ENCODE measurements at regions not wholly inside any gene's neighbourhood (a gene's known extent, or its start where the extent isn't known, plus 50 kb on each side); places are given as distances from the start of the nearest gene placed in this dataset.

- TF ChIP-seq ELF1 (IDR thresholded peaks at IDR 0.05; ENCODE audit: borderline replicate concordance, low read depth) (no peak), POLR2AphosphoS5 (IDR thresholded peaks at IDR 0.05; ENCODE audit: low read depth, low read length) (no peak), CEBPB (IDR thresholded peaks at IDR 0.05; ENCODE audit: low read depth) (no peak)
Measured at GRCh38 chr18:27564066-27564465, 379.0 kb upstream of the CHST9 start (continued).

- CTCF ChIA-PET, result no interaction called here
- BruUV-seq (replicated peaks), result no TSS peak
Measured at GRCh38 chr18:27558388-27559155, 373.5 kb upstream of the CHST9 start.

More at GRCh38 chr18:27558388-27559155, 373.5 kb upstream of the CHST9 start:
- no peaks in the 10 kb centered on the region for H3K27me3 ChIP-seq (ENCODE audit: insufficient read depth, low read length)
- ChIA-PET POLR2A (no interaction called here), RAD21 (ENCODE audit: low non-redundant PET in 1 of 2, low total read pairs in 2 of 2, uncharacterized antibody in 2 of 2, unreplicated experiment in 2 of 2) (no interaction called here)
- TF ChIP-seq ZFX (IDR thresholded peaks at IDR 0.05) (no peak), CTCF (IDR thresholded peaks at IDR 0.05 in 2 of 3, conservative IDR thresholded peaks at IDR 0.05 in 1 of 3; ENCODE audit: borderline replicate concordance in 1 of 3, insufficient read depth in 1 of 3, low read depth in 2 of 3, low read length in 2 of 3) (no peak), SRF (IDR thresholded peaks at IDR 0.05; ENCODE audit: low read depth) (no peak), FOSL1 (IDR thresholded peaks at IDR 0.05; ENCODE audit: low read depth) (no peak), ATF3 (IDR thresholded peaks at IDR 0.05) (no peak), EGR1 (IDR thresholded peaks at IDR 0.05; ENCODE audit: low read depth) (no peak), TCF7L2 (IDR thresholded peaks at IDR 0.05; ENCODE audit: borderline replicate concordance, extremely low read depth, insufficient read depth, insufficient read length) (no peak), JUND (IDR thresholded peaks at IDR 0.05) (no peak), RAD21 (IDR thresholded peaks at IDR 0.05; ENCODE audit: low read depth) (no peak), ELF1 (IDR thresholded peaks at IDR 0.05; ENCODE audit: borderline replicate concordance, low read depth) (no peak)
- no peak overlapping the region for H3K27ac ChIP-seq (ENCODE audit: low read depth, low read length)
- no peaks in the 10 kb centered on the region for H3K4me1 ChIP-seq (ENCODE audit: control insufficient read depth in 1 of 2, insufficient read depth in 2 of 2, low read length in 2 of 2)
- H3K79me2 ChIP-seq (ENCODE audit: insufficient read depth, low read length), result no peaks in the 10 kb centered on the region
- no peaks in the 10 kb centered on the region for H3K9me2 ChIP-seq (ENCODE audit: insufficient read depth)
- H3K4me3 ChIP-seq (replicated peaks in 1 of 2; ENCODE audit: low read depth in 1 of 2, low read length in 2 of 2), result no peak overlapping the region
- 0 out of 4 replicates have a peak, but pooled peaks cover 0 to 4% of the 10 kb centered on the region in 2 experiments for H3K9me3 ChIP-seq (ENCODE audit: control insufficient read depth in 1 of 2, insufficient read depth in 1 of 2, low read depth in 1 of 2, low read length in 2 of 2)
- no peak overlapping the region for H2AFZ ChIP-seq (ENCODE audit: low read depth, low read length, poor library complexity, severe bottlenecking)
- DNase-seq (ENCODE audit: low read depth, low spot score), result no peak
- no peak for ATAC-seq
- H3K36me3 ChIP-seq (ENCODE audit: control insufficient read depth in 1 of 2, insufficient read depth in 2 of 2, low read length in 2 of 2), result no peaks in the 10 kb centered on the region
- H3K4me2 ChIP-seq (ENCODE audit: low read length), result no peak overlapping the region
- intact Hi-C loops (cut with micrococcal nuclease), result no loop called here
- H4K20me1 ChIP-seq (ENCODE audit: insufficient read depth), result no peaks in the 10 kb centered on the region
- no peak overlapping the region for H3K9ac ChIP-seq (ENCODE audit: low read length)

All from HCT116 (cell line).